Esophagus muscularis mucosa (tissue), 4 donors: ENCODE measurements at regions not wholly inside any gene's neighbourhood (a gene's known extent, or its start where the extent isn't known, plus 50 kb on each side); places are given as distances from the start of the nearest gene placed in this dataset.

Source experiments
- CTCF ChIP-seq, 3 experiments: fragments of 200-600 bp in 2 of 3; fragments of 450-650 bp in 1 of 3; sonication (generic) in 2 of 3; IDR thresholded peaks; one replicate each; pipeline ENCODE4 v1.5.1; 2017 to 2019; ENCODE audit warnings: antibody characterized with exemption in 3 of 3, mild to moderate bottlenecking in 2 of 3, moderate library complexity in 1 of 3
- EP300 ChIP-seq: sonication (generic); formaldehyde crosslinking; IDR thresholded peaks from one replicate; pipeline ENCODE4 v1.6.1; 2017; ENCODE audit warnings: antibody characterized with exemption
- POLR2A ChIP-seq: fragments of 450-650 bp; IDR thresholded peaks from one replicate; pipeline ENCODE4 v1.6.1; 2017; ENCODE audit warnings: antibody characterized with exemption, moderate library complexity, mild to moderate bottlenecking, low read depth

- TF ChIP-seq EP300 (no peak), CTCF (IDR thresholded peaks at IDR 0.05) (no peak), POLR2A (no peak)
Observed at GRCh38 chr5:163867324-163867723, 361.9 kb downstream of the MAT2B start.
